ENCODE measurements at regions not wholly inside any gene's neighbourhood (a gene's known extent, or its start where the extent isn't known, plus 50 kb on each side); places are given as distances from the start of the nearest gene placed in this dataset.

GRCh38 chr1:102420034-102420433, 423.3 kb upstream of the OLFM3 start:
- TF ChIP-seq EZH2 (IDR thresholded peaks at IDR 0.05; ENCODE audit: borderline replicate concordance, insufficient read depth, low read length, poor library complexity, severe bottlenecking) (no peak), RAD21 (conservative IDR thresholded peaks at IDR 0.05) (no peak), EP300 (conservative IDR thresholded peaks at IDR 0.05; ENCODE audit: poor library complexity, severe bottlenecking) (no peak), POLR2AphosphoS5 (IDR thresholded peaks at IDR 0.05) (no peak)
- TF ChIP-seq, protein P1, sequence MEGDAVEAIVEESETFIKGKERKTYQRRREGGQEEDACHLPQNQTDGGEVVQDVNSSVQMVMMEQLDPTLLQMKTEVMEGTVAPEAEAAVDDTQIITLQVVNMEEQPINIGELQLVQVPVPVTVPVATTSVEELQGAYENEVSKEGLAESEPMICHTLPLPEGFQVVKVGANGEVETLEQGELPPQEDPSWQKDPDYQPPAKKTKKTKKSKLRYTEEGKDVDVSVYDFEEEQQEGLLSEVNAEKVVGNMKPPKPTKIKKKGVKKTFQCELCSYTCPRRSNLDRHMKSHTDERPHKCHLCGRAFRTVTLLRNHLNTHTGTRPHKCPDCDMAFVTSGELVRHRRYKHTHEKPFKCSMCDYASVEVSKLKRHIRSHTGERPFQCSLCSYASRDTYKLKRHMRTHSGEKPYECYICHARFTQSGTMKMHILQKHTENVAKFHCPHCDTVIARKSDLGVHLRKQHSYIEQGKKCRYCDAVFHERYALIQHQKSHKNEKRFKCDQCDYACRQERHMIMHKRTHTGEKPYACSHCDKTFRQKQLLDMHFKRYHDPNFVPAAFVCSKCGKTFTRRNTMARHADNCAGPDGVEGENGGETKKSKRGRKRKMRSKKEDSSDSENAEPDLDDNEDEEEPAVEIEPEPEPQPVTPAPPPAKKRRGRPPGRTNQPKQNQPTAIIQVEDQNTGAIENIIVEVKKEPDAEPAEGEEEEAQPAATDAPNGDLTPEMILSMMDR (IDR thresholded peaks at IDR 0.05; ENCODE audit: poor library complexity, severe bottlenecking): no peak

All from neural cell (in vitro differentiated cells).